PC-9 (cell line): ENCODE measurements at regions not wholly inside any gene's neighbourhood (a gene's known extent, or its start where the extent isn't known, plus 50 kb on each side); places are given as distances from the start of the nearest gene placed in this dataset.

ENCODE experiments used
- EZH2 ChIP-seq: fragments of 200-600 bp; sonication (generic); IDR thresholded peaks from 2 replicates; pipeline ENCODE4 v1.8.0; 2017; ENCODE audit warnings: antibody characterized with exemption, low read depth
- TF ChIP-seq, protein P1 (sequence below): fragments of 200-600 bp; sonication (generic); conservative IDR thresholded peaks from 2 replicates; pipeline ENCODE4 v1.6.1; 2017; ENCODE audit warnings: mixed run types, antibody characterized with exemption, mild to moderate bottlenecking, moderate library complexity

GRCh38 chr17:15882777-15883176, 62.2 kb upstream of the ADORA2B start:
- TF ChIP-seq, protein P1, sequence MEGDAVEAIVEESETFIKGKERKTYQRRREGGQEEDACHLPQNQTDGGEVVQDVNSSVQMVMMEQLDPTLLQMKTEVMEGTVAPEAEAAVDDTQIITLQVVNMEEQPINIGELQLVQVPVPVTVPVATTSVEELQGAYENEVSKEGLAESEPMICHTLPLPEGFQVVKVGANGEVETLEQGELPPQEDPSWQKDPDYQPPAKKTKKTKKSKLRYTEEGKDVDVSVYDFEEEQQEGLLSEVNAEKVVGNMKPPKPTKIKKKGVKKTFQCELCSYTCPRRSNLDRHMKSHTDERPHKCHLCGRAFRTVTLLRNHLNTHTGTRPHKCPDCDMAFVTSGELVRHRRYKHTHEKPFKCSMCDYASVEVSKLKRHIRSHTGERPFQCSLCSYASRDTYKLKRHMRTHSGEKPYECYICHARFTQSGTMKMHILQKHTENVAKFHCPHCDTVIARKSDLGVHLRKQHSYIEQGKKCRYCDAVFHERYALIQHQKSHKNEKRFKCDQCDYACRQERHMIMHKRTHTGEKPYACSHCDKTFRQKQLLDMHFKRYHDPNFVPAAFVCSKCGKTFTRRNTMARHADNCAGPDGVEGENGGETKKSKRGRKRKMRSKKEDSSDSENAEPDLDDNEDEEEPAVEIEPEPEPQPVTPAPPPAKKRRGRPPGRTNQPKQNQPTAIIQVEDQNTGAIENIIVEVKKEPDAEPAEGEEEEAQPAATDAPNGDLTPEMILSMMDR, result no peak
- no peak for TF ChIP-seq EZH2
